Sciatic nerve (tissue), 2 donors: ENCODE measurements at regions not wholly inside any gene's neighbourhood (a gene's known extent, or its start where the extent isn't known, plus 50 kb on each side); places are given as distances from the start of the nearest gene placed in this dataset.

Experiments used
- ATAC-seq: fragments of 200-7000 bp; cut with Tn5 transposase; one replicate; pipeline ENCODE4 v1.9.1; 2020; ENCODE audit warnings: mild to moderate bottlenecking, moderate library complexity
- DNase-seq: peaks from one replicate; pipeline ENCODE4 v3.0.0-alpha.2; 2020; ENCODE audit warnings: low spot score
- intact Hi-C: fragments of 100-400 bp; cut with DNase I; formaldehyde crosslinking; loops from one replicate; pipeline ENCODE4 v1.14.2; 2022
- donor health status: DM: no; HTN: no; CAD: no.
- donor health status: DM: no; HTN: no; CAD: no.

DNA sequence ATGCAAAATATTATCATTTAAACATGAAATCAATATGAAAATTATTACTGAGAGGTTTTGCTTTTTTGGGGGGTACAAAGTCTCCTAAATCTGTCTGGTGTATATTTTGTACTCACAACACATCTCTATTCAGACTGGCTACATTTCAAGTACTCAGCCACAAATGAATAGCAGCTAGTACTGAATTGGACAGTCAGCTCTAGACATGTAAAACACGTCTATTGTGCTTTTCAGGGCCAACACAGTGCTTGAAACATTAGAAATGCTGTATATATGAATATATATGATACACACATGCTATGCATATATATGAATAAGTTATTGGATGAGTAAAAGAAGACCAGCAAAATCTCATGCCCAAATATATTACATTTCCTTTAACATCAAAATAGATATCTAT is 103.8 kb upstream of the CFAP20DC start:
- intact Hi-C loops = no loop called here
- DNase-seq (no peak), ATAC-seq (no peak)

DNA sequence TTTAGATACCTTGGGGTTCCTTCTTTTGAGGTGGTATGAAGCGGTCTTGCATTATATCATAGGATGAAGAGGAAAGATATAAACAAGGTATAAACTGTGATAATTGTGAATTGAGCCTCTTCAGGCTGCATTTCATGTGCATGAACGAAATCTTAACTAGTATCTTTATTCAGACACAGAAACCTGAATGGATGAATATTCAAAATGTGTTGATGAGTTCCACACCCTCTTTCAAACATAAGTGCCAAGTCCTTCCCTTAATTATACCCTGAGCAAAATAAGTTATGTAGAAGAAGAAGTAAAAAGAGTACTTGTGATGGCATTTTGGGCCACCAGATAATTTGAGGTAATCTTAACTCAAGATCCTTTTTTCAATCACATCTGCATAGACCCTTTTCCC is 103.1 kb upstream of the CFAP20DC start:
- DNase-seq (no peak), ATAC-seq (no peak)
- intact Hi-C loops = no loop called here

DNA sequence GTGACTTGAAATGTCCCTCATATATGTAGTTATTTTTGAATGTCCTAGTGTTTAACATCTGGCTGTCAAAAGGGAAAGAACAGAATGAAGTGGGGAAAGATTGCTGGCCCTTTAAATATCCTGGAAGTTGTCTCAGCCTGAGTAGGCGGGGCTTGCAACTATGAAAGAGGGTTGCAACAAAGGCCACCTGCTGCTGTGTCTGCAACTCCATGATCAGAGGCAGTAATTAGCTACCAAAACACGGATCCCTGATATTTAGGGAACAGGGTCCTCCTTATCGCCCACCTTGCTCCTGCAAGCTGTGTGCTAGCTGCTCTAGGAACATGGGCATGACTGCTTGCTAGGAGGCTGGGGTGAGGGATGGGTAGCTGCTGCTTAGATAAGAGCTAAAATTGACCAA is 100.2 kb upstream of the CFAP20DC start:
- DNase-seq = no peak
- ATAC-seq = no peak
- intact Hi-C loops = no loop called here

DNA sequence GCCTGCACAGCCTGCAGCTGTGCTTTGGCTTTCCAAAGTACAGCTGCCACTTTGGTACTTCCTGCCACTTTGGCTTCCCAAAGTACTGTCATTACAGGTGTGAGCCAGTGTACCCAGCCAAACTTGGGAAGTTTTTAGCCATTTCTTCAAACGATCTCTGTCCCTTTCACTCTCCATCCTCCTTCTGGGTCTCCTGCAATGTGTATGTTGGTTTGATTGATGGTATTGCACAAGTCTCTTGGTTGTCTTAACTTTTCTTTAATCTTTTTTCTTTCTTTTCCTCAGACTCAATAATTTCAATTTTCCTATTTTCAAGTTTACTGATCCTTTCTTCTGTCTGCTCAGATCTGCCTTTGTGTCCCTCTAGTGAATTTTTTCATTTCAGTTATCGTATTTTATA is 99.3 kb upstream of the CFAP20DC start:
- DNase-seq (no peak), ATAC-seq (no peak)
- intact Hi-C loops = no loop called here

DNA sequence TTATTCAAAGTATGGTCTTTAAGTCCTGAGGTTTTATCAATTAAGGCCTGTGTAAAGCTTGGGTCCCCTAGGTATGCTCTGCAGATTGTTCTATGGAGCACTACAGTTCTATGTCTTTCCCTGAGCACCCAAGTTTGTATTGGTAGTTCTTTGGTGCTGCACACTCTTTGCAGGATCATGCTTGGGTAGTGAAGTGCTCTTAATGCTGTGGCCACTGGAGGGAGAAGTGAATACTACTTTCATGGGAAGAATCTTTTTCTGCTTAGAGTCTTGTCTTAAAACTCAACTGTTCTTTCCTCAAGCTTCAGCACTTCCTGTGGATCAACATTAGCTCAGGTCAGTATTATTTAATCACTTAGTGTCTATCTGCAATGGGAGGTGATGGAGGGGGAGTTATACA is 93.6 kb upstream of the CFAP20DC start:
- intact Hi-C loops = no loop called here
- ATAC-seq = no peak
- DNase-seq = no peak

DNA sequence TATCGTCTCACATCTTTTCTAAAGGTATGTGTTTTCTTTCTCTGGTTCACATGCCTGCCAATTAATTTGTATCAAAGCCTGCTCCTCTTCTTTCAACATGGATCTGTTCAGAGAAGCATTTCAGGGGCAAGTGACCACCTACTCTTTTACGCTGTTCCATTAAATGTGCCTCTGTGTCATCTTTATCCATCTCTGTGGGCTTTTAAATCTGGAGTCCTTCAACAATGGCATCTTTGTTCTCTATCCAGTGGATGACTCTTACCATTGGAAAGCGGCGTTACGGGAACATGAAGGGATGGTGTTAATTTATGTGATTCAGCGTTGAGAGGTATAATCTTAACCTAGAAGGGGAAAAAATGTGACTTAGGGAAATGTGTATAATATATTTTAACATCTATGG is 92.7 kb upstream of the CFAP20DC start:
- ATAC-seq = no peak
- intact Hi-C loops = no loop called here
- no peak for DNase-seq

DNA sequence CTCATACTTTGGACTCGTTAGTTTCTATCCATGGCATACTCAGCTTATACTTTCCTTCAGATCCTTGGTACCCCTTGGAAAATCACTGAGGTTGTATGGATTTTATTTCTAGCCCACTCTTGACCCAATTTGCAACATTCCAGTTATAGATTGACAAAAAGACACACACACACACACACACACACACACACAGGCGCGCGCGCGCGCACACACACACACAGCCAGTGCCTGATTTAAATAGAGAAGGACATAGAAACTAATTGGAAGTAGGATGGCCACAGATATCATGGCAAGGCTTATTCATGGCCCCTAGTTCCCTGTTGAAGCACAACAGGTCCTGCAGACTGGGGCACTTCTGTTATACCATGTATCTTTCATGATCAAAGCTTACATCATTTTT is 89.1 kb upstream of the CFAP20DC start:
- no peak for ATAC-seq
- intact Hi-C loops = no loop called here
- no peak for DNase-seq

DNA sequence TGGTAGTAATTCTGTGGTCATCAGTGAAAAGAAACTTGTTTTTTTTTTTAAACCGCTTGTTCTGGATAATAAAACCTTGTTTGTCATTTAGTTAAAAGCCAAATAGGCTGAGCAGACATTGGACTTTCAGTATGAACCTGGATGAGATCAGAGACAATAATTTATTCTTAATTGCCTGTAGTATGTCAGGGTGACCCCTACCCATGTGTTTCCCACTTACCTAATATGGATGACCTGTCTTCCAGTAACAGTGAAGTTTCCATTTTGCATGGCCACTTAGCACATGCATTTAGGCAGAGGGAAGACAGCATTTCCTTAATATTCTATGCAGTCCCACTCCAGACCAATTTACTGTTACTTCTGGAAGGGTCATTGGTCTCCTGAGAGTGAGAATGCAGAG is 87.6 kb upstream of the CFAP20DC start:
- ATAC-seq = no peak
- no peak for DNase-seq
- intact Hi-C loops = no loop called here

DNA sequence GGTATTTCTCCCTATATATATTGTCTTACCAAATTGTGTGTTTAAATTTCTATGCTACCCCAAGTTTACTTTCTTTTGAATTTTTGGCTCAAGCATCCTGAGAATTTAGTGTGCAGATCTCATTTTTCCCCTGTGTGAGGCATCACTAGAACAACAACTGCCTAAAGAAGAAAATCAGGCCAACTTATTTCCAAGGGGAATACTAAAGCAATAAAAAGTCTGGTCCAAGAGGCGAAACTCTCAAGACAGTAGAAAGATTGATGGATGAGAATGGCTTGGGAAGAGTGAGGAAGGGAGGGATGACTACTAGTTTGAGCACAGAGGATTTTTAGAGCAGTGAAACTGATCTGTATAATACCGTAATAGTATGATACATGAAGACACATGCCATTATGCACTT is 86.3 kb upstream of the CFAP20DC start:
- intact Hi-C loops = no loop called here
- DNase-seq (no peak), ATAC-seq (no peak)

DNA sequence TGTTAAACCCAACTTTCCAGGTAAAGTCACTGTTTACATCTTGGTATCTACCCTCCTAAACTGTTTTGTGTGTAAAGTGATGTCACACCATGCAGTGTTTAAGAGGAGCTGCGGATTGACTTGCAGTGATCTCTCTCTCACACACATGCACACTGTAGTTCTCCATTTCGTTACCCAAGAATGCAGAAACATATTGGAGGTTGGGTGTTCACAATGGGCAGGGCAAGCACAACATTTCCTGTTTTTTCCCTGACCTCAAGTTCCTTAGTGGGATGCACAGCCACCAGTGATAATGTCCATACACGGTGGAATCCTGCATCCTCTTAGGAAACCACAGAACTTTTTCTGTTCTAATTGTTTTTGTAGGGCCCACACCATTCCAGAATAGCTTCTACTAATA is 85.3 kb upstream of the CFAP20DC start:
- ATAC-seq = no peak
- intact Hi-C loops = no loop called here
- no peak for DNase-seq

DNA sequence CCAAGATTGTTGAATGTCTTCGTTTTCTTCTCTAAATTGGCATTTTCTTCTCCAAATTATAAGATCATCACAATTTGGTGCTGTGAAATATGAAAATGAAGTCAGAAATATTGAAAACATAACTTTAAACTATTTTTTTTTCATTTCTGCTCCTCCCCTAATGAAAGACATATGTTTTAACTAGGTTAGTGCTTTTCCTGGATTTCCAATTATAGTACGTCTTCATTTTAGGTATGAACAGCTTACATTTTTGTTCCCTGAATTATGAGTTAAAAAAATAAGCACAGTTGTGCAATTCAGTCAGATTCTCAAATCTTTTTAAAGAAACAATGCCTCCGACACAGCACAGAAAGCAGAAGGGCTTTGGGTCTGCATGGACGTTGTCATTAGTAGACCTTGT is 83.5 kb upstream of the CFAP20DC start:
- ATAC-seq (no peak), DNase-seq (no peak)
- intact Hi-C loops = no loop called here

DNA sequence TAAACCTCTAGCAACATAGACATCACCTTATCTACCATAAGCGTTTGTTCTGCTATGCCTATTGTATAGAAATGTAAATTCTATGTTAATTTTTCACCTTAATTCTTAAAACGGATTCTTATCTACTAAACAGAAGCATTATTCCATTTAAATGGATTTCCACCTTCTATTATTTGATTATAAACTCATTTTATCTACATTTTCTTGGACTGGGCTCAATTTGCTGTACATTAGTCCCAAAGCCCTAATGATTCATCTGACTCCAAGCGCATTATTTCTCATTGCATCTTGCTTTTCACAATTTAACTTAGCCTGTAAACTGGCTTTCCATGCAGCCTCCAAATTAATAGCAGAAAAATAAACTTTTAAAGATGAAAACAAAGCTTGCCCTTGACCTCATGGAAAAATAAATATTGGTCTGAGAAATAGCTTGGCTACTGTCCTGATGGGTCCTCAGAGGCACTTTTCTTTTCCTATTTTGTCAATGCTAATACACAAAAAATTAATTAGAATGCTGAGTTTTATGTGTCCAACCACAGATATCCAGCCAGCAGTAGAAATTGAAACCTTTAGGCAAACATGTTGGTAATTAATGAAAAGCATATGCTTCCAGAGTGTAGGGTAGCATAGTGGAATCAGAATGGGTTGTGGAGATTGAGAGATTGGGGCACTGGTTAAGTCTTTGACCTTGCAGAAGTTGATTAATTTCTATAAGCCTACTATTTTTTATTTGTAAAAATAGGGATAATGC is 81.4 kb upstream of the CFAP20DC start:
- DNase-seq (no peak), ATAC-seq (no peak)
- intact Hi-C loops = no loop called here

DNA sequence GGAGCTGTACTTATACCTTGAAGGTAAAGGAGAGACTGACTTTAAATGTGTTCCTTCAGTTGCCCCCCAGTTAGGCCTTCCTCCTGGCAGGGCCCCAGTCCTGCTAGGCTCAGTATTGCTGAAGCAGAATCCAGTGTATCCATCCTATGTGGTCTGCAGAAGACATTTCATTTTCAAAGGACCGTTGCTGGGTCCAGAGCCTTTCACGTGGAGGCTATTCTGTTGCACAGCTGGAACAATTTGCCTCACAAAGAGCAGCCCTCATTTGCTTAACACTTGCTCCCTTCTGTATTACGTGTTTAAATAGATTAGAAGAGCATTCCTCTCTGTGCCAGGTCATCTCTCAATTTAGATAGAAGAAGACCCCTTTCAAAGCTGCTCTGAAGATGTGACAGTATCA is 78.9 kb upstream of the CFAP20DC start:
- no peak for ATAC-seq
- intact Hi-C loops = no loop called here
- no peak for DNase-seq

DNA sequence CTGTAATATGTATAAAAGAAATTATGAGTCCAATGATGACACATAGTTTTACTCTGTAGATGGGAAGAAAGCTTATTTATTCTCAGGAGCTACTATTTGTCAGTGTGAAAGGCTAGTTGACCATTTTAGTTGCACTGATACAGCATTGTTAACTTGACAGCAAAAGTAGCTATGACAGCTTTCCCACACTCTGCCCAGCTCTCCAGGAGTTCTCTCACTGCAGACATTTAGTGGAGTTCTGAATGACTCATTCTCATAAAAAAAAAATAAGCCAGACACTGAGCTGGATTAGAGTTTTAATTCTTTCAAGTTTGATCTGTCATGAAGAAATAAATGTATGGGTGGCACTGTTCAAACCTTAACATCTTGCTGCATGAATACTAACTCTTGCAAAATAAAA is 77.2 kb upstream of the CFAP20DC start:
- ATAC-seq (no peak), DNase-seq (no peak)
- intact Hi-C loops = no loop called here

DNA sequence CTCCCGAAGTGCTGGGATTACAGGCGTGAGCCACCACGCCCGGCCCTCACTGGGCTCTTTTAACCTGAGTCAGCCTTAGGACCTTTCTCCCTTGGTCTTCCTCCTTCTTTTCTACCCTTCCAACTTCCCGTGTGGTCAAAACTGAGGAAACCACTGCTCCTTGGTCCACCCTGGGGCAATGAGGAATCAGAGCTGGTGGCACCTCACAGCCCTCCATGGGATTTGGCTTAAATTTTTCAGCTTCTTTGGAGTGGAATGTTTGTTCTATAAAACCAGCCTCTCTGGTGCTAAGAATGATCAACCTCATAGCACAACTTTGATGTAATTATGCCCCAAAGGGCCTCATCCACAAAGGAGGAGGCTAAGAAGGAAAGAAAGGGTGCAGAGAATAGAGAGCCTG is 76.6 kb upstream of the CFAP20DC start:
- no peak for DNase-seq
- no peak for ATAC-seq
- intact Hi-C loops = no loop called here

DNA sequence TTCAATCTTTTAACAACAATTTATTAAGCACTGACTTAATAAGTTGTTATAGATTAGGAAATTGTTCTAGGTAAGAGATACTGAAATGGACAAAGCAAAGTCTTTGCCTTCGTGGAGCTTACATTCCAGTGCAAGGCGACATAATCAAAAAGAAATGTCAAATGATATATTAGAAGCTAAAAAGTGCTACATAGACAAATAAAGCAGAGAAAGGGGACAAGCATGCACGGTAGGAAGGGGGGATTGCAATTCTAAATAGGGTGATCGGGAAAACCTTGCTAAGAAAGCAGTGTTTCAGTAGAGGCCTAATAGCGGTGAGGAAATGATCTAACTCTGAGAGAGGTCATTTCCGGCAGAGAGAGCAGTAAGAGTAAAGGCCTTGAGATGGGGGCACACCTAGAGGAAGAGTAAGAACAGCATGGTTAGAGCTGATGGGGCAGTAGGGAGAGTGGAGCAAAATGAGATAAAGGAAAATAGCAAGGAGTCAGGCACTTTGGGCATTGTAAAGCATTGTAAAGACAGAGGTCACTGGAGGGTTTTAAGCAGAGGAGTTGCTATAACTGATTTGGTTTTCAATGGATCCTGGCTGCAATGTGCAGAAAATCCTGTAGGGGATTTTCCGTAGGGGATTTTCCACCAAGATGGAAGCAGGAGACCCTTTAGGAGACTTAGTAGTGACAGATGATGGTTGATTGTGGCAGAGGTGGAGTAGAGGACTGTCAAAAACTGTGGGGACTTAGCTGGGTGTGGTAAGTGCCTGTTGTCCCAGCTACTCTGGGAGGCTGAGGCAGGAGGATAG is 71.7 kb upstream of the CFAP20DC start:
- DNase-seq = no peak
- intact Hi-C loops = no loop called here
- no peak for ATAC-seq

DNA sequence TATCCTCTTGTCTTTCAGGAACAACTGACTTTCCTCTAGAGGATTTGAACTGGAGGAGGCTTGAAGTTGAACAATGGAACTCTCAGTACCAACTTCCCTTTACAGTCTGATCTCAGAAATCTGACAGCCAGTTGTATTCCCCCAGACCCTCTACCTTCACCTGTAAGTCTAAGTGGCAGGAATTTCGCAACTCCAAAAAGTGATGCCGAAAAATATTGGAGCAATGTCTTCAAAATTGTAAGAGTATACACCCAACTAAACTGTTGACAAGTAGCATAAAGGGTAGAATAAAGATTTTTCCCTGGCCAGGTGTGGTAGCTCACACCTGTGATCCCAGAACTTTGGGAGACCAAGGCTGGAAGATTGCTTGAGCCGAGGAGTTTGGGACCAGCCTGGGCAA is 69.1 kb upstream of the CFAP20DC start:
- DNase-seq (no peak), ATAC-seq (no peak)
- intact Hi-C loops = no loop called here

DNA sequence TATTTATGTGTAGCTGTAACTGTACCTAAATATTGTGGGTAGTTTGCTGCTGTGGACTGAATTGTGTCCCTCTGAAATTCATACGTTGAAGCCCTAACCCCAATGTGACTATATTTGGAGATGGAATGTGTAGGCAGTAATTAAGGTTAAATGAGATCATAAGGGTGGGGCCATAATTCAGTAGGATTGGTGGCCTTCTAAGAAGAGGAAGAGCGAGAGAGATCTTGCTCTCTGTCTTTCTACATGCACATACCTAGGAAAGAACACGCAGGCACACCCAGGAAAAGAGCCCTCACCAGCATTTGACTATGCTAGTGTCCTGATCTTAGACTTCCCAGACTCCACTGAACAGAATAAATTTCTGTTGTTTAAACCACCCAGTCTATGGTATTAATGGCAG is 67.6 kb upstream of the CFAP20DC start:
- no peak for DNase-seq
- ATAC-seq = no peak
- intact Hi-C loops = no loop called here

DNA sequence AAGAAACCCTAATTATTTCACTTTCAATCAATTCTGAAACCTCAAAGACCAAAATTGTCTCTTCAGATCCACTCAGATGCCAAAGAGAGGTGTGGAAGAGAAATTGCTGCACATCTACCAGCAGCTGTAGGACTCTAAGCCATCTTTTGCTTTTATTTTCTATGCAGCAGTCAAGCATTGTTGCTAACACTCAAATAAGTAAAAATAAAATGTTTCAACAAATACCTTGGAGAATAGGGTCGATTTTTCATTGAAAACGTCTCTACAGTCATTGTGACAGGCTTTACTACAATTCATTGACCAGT is 66.4 kb upstream of the CFAP20DC start:
- ATAC-seq (no peak), DNase-seq (no peak)
- intact Hi-C loops = no loop called here

DNA sequence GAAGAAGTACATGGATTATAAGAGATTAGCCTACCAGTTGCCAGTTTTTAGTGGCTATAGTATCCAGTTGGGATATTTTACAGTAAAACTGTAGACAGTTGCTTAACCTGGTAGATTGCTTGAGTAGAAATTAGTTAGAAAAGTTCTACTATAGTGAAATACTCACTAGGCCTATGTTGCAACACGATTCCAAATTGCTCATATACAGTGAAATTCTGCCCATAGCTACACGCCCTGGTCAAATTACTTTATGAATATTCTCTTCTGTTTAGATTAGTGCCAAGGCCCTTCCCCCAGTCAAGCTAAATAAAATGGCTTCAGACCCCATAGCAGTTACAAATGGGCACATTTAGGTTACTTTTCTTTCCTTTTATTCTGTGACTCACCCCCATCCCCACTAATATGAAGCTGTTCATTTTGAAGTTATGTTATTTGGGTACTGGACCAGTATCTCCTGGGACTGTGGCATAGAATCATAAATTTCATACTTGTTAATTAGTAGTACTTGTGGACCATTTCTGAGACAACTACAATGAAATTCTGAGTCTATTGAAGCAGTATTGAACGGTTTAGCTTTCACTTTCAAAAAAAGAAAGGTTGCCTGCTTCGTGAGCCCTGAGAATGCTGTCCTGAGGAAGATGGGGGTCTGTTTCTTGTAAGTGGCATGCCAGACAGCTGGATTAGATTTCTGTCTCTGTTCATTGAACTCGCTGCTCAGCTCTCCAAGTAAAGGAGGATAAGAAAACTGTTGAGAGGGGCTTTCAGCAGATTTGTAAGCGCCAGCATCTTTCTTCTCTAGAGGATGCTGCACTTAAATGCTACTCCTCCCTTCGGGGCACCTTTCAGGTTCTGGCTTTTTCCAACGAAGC is 65.8 kb upstream of the CFAP20DC start:
- ATAC-seq (no peak), DNase-seq (no peak)
- intact Hi-C loops = no loop called here
